HG02798 (cell line): ENCODE measurements at regions not wholly inside any gene's neighbourhood (a gene's known extent, or its start where the extent isn't known, plus 50 kb on each side); places are given as distances from the start of the nearest gene placed in this dataset.

Source experiments
- ATAC-seq: cut with Tn5 transposase; IDR thresholded peaks from one replicate; pipeline ENCODE4 v1.9.1; 2021; ENCODE audit warnings: mild to moderate bottlenecking; ENCODE audit not compliant: unreplicated experiment, poor library complexity

DNA sequence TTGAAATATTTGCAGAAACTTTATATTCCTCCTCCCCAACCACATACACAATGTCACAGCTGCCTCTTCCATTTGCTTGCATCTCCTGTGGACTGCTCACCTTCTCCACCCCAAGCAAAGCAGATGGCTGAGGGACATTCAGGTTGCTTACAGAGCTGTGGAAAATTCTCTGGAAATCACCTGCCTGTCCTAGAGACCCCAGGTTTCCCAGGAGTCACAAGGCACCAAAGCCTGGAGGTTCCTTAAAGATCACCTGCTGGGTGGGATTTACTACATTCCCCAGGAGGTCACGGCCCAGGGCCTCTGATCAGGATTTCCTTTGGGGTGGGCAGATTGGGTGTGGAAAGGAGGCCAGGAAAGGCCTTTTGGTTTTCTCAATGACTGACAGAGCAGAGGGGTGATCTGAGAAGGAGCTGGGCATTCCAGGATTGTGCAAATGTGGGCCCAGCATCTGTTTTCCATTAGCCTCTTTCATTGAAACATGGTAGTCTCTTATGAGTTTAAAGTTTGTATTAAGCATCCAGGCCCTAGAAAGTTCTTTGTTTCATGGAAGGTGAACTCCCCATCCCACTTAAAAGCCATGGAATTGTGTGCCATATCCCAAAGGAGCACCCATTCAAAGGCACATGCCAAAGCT, 410.7 kb upstream of the TNP1 start:
- no peak for ATAC-seq

GRCh38 chr2:217269701-217270484, 410.0 kb upstream of the TNP1 start:
- no peak for ATAC-seq

- ATAC-seq = no peak
Observed at GRCh38 chr2:217268978-217269377, 409.1 kb upstream of the TNP1 start.

- no peak for ATAC-seq
Observed at GRCh38 chr2:217267758-217268157, 407.9 kb upstream of the TNP1 start.

GRCh38 chr2:217263756-217264155, 403.9 kb upstream of the TNP1 start:
- ATAC-seq = no peak

GRCh38 chr2:217262911-217263310, 403.0 kb upstream of the TNP1 start:
- ATAC-seq = no peak

DNA sequence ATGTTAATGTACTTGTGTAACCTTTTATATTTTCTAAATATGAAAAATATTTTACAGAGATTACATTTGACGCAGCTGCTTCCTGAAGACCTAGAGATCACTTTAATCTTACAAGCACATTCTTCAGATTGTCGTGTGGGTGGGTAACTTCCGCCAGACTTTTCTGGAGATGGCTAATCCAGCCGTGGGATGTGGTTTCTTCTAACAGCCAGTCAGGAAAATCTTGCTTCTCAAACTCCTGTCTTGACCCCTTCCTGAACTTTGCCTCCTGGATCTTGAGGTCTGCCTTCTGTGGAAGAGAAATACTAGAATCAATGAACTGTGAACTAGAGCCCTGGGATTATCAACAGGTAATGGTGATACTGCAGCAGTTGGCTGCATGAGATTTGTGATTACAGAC, 401.6 kb upstream of the TNP1 start:
- ATAC-seq = no peak

DNA sequence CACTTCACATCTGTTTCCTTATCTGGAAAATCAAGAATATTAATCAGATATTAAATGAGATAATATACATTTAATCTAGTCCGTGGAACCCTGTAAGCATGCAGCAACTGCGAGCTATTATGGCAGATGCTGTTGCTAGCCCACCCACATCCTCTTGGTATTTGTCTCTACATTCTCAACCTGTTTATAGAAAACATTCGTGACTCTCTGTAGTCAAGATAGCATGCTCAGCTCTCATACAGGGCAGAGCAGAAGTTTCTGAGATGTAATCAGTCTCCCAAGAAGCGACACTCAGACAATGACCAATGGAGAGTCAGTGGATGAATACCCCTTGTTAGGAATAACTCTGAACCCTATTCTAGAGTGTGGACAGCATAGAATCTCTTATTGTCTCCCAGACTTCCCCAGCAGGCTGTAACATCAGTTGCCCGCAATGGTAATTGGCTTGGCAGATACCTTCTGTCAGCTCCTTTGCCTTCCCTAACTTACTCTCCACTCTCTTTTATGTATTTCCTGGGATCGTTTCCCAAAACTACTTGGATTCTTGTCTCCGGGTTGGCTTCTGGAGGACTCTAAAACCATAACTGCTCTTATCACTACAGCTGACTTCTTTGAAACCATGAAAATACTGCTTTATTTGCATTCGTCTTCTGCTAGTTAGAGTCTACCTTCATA, 400.7 kb upstream of the TNP1 start:
- no peak for ATAC-seq

DNA sequence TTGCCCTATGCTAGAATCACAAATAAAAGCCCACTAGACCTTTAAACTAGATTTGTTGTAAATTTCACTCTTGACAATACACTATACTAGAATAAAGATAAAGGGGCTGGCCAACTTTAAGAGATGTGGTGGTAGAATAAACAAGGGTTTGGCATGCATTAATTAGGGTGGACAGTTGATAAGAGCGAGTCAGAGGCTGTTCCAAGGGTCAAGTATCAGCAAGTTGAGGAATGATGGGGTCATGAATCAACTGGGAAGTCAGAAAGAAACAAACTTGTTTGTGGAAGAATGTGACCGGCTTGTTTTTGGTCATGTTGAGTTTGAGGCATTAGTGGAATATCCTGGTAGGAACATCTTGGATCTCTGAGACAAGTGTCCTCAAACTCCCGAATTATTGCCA, 398.3 kb upstream of the TNP1 start:
- no peak for ATAC-seq

DNA sequence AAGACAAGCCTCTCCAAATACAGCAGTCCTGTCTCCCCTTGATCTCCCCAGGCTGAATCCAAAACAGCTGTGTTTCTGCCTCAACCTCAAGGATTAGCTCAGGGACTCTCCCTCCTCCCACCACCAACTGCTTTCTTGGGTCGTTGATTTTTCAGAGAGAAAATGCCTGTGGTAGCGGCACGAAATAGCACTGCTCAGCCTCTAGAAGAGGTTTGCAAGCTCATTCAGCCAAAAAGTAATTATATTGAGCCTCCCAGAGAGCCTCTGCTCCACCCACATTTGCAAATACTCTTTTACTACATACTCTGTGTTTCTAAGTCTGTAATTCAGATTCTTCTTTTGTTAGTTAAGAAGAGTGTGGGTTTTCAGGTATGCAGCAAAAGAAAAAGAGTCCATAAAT, 396.4 kb upstream of the TNP1 start:
- ATAC-seq = no peak

DNA sequence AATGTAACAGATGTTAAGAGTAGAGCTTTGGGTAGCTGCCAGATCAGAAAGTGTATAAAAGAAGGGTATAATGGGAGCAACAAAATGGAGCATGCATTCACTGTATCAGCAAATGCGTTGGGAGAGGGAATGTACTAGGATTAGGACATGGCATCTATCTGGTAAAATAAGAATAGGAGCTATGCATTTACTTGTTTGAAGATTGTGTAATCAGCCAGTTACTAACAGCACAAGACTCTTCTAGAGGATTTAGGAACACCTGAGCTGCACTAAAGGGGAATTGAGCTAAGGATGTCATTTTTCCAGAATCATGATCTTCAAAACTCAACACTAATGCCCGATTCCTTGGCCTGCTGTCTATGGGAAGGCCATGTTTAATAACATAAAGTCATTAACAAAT, 394.2 kb upstream of the TNP1 start:
- ATAC-seq = no peak

DNA sequence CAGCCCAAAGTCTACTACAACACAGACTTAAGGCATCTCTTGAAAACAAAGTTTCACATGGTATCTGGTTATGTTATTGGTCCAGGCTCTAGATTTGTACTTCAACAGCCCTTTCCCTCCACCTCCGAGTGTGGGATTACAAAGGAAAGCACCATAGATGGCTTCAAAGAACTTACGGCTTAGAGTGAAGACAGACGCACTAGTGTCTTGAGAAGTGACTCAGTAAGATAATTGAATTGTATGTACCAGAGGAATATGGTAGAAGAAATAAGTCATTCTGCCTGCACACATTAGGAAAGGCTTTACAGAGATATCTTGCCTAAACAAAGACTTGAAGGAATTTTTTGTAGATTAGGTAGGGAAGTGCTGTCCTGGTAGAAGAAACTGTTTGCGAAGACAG, 392.3 kb upstream of the TNP1 start:
- no peak for ATAC-seq

DNA sequence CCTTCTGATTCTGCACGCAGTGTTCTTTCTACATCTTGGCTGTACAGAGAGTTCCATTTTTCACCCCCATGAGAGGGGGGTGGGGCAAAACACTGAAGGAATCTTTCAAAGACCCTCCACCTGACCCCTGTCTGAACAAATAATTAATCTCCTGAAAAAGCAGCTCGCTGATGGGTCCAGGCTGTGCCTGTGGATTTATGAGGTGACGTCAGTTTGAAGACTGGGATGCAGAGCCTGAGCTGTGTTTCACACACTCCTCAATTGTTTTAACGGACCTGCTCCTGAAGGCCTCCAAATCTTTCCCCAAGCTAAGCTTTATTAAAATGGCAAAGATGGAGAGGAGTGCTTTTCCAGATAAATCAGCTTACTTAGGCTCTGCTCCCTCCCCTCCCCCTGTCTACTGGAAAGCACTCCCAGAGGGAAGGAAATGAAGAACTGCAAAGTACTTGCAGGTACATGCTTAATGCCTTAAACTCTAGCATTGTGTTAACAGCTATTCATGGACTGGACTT, 390.2 kb upstream of the TNP1 start:
- ATAC-seq = no peak

- ATAC-seq = no peak
Observed at GRCh38 chr2:217249121-217250012, 389.5 kb upstream of the TNP1 start.

GRCh38 chr2:217248312-217248935, 388.6 kb upstream of the TNP1 start:
- ATAC-seq = peak; percentile 80

- ATAC-seq = no peak
Observed at GRCh38 chr2:217247476-217247875, 387.6 kb upstream of the TNP1 start.

DNA sequence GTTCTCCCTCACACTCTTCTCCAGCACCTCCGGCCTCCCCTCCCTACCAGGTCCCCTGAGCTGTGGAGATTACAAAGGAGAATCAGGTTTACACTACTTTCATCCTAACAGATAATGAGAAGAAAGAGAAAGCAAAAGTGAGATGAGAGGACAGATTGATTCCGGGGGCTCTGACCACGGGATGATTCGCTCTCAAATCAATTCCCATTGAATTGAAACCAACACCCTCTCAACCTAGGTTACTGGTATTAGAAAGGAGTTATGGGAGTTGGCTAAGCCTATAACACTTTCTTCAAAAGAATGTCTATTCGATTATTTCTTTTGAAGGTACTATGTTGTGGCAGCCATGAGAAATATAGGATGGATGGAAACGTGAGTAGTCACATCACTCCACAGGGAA, 386.2 kb upstream of the TNP1 start:
- ATAC-seq = no peak

DNA sequence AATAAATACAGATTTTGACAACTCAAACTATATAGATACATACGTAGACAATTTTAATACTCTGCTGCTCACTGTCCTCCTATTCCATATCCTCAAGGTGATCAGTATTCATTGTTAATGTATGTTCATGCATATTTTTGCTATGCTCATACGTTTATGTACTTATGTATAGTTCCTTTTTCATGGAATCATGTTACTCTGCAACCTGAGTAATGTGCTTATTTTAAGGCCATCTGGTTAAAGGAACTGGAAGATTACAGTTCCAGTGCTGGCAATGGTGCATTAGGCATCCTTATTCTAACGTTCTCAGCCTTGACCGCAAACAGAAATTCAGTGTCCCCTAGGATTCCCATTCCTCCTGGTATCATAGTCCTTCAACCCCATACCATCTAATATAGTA, 385.0 kb upstream of the TNP1 start:
- ATAC-seq = no peak

GRCh38 chr2:217242947-217243346, 383.1 kb upstream of the TNP1 start:
- ATAC-seq = no peak

GRCh38 chr2:217231724-217232123, 371.9 kb upstream of the TNP1 start:
- no peak for ATAC-seq
